ENCODE measurements at regions not wholly inside any gene's neighbourhood (a gene's known extent, or its start where the extent isn't known, plus 50 kb on each side); places are given as distances from the start of the nearest gene placed in this dataset.

GRCh38 chr5:124352312-124352711 is 394.1 kb downstream of the ZNF608 start:
- H3K36me3 ChIP-seq (ENCODE audit: control insufficient read depth in 4 of 4, insufficient read depth in 3 of 4, low read depth in 1 of 4, low read length in 3 of 4), result no peaks in the 10 kb centered on the region
- no peaks in the 10 kb centered on the region for H3K4me1 ChIP-seq (ENCODE audit: control insufficient read depth in 4 of 4, insufficient read depth in 4 of 4, low read length in 3 of 4)
- 82% methylated on average over 4 of the region's 4 CpGs for WGBS
- TF ChIP-seq YY1 (IDR thresholded peaks at IDR 0.05) (no peak), MAX (IDR thresholded peaks at IDR 0.05) (no peak), SP1 (IDR thresholded peaks at IDR 0.05) (no peak), ZBTB33 (IDR thresholded peaks at IDR 0.05) (no peak), CTCF (IDR thresholded peaks at IDR 0.05; ENCODE audit: low read depth, low read length, missing input control) (no peak), JUND (IDR thresholded peaks at IDR 0.05) (no peak), GABPA (IDR thresholded peaks at IDR 0.05 in 1 of 2, conservative IDR thresholded peaks at IDR 0.05 in 1 of 2) (no peak)
- no peak overlapping the region for H3K27ac ChIP-seq (ENCODE audit: low read depth in 1 of 2, low read length in 2 of 2)
- peaks cover 0 to 5% (median 0%) of the 10 kb centered on the region in 4 donors for H3K9me3 ChIP-seq (ENCODE audit: control insufficient read depth in 4 of 4, low read length in 3 of 4)
- H3K4me3 ChIP-seq (ENCODE audit: low read depth in 1 of 3, low read length in 3 of 3), result no peak overlapping the region
- H3K9ac ChIP-seq (ENCODE audit: low read depth in 1 of 2, low read length in 2 of 2), result no peak overlapping the region
- H3K27me3 ChIP-seq (ENCODE audit: control insufficient read depth in 4 of 4, insufficient read depth in 4 of 4, low read length in 3 of 4), result no peaks in the 10 kb centered on the region
- DNase-seq (ENCODE audit: low spot score), result no peak

- Histone ChIP-seq H3K27ac (ENCODE audit: low read depth in 1 of 2, low read length in 2 of 2) (no peak overlapping the region), H3K9me3 (ENCODE audit: control insufficient read depth in 4 of 4, low read length in 3 of 4) (no peaks in the 10 kb centered on the region), H3K36me3 (ENCODE audit: control insufficient read depth in 4 of 4, insufficient read depth in 3 of 4, low read depth in 1 of 4, low read length in 3 of 4) (no peaks in the 10 kb centered on the region), H3K4me1 (ENCODE audit: control insufficient read depth in 4 of 4, insufficient read depth in 4 of 4, low read length in 3 of 4) (no peaks in the 10 kb centered on the region), H3K9ac (ENCODE audit: low read depth in 1 of 2, low read length in 2 of 2) (no peak overlapping the region), H3K4me3 (ENCODE audit: low read depth in 1 of 3, low read length in 3 of 3) (no peak overlapping the region), H3K27me3 (ENCODE audit: control insufficient read depth in 4 of 4, insufficient read depth in 4 of 4, low read length in 3 of 4) (no peaks in the 10 kb centered on the region)
- no peak for TF ChIP-seq RXRA (IDR thresholded peaks at IDR 0.05)
- no peak for TF ChIP-seq HNF4A (conservative IDR thresholded peaks at IDR 0.05)
- TF ChIP-seq FOXA1 (IDR thresholded peaks at IDR 0.05), result no peak
- no peak for TF ChIP-seq JUND (IDR thresholded peaks at IDR 0.05)
- WGBS, result 88% methylated on average over 4 of the region's 4 CpGs
- DNase-seq (ENCODE audit: low spot score), result no peak
Measured at GRCh38 chr5:124349931-124350330, 396.5 kb downstream of the ZNF608 start.

GRCh38 chr5:124343451-124343867 is 403.0 kb downstream of the ZNF608 start:
- H3K4me1 ChIP-seq (ENCODE audit: control insufficient read depth in 4 of 4, insufficient read depth in 4 of 4, low read length in 3 of 4), result no peaks in the 10 kb centered on the region
- no peak overlapping the region for H3K27ac ChIP-seq (ENCODE audit: low read depth in 1 of 2, low read length in 2 of 2)
- no peak overlapping the region for H3K4me3 ChIP-seq (ENCODE audit: low read depth in 1 of 3, low read length in 3 of 3)

More at GRCh38 chr5:124343451-124343867, 403.0 kb downstream of the ZNF608 start:
- WGBS, result 85% methylated on average over 5 of the region's 5 CpGs
- no peaks in the 10 kb centered on the region for H3K9me3 ChIP-seq (ENCODE audit: control insufficient read depth in 4 of 4, low read length in 3 of 4)
- DNase-seq (ENCODE audit: low spot score), result no peak
- TF ChIP-seq TAF1 (conservative IDR thresholded peaks at IDR 0.05) (no peak), RXRA (IDR thresholded peaks at IDR 0.05) (no peak), ZBTB33 (IDR thresholded peaks at IDR 0.05) (no peak), ATF3 (IDR thresholded peaks at IDR 0.05) (no peak), NR2F2 (IDR thresholded peaks at IDR 0.05) (no peak), EGR1 (IDR thresholded peaks at IDR 0.05; ENCODE audit: low read depth in 2 of 2) (no peak), SP1 (IDR thresholded peaks at IDR 0.05) (no peak), RAD21 (IDR thresholded peaks at IDR 0.05) (no peak), FOXA2 (IDR thresholded peaks at IDR 0.05) (no peak), HNF4A (conservative IDR thresholded peaks at IDR 0.05) (no peak), MAX (IDR thresholded peaks at IDR 0.05) (no peak), GABPA (IDR thresholded peaks at IDR 0.05 in 1 of 2, conservative IDR thresholded peaks at IDR 0.05 in 1 of 2) (no peak), JUND (IDR thresholded peaks at IDR 0.05) (no peak), YY1 (IDR thresholded peaks at IDR 0.05) (no peak), HNF4G (IDR thresholded peaks at IDR 0.05) (no peak)
- peaks cover 0 to 2% (median 0%) of the 10 kb centered on the region in 4 donors for H3K27me3 ChIP-seq (ENCODE audit: control insufficient read depth in 4 of 4, insufficient read depth in 4 of 4, low read length in 3 of 4)
- H3K9ac ChIP-seq (ENCODE audit: low read depth in 1 of 2, low read length in 2 of 2), result no peak overlapping the region
- no peaks in the 10 kb centered on the region for H3K36me3 ChIP-seq (ENCODE audit: control insufficient read depth in 4 of 4, insufficient read depth in 3 of 4, low read depth in 1 of 4, low read length in 3 of 4)
